Activated CD4-positive, alpha-beta T cell treated with anti-CD3 and anti-CD28 coated beads for 36 hours (primary cell): ENCODE measurements at regions not wholly inside any gene's neighbourhood (a gene's known extent, or its start where the extent isn't known, plus 50 kb on each side); places are given as distances from the start of the nearest gene placed in this dataset.
"Not testable (repeated sequence)": the region's sequence is repeated elsewhere in the genome, so short reads cannot be mapped to it uniquely, and the experiment has no call there.

Experiments
- ATAC-seq: fragments of 200-7000 bp; cut with Tn5 transposase; one replicate; pipeline ENCODE4 v1.10.0; 2021; ENCODE audit warnings: mild to moderate bottlenecking, moderate library complexity
- CTCF ChIA-PET: fragments of 350-600 bp; sonication (Branson Sonifier 250); formaldehyde crosslinking; loops from one replicate; lab custom pipeline; 2021; ENCODE audit warnings: antibody characterized with exemption; lab: Charles Lee
- POLR2A ChIA-PET: fragments of 350-600 bp; sonication (Branson Sonifier 250); formaldehyde crosslinking; loops from one replicate; lab custom pipeline; 2021; ENCODE audit warnings: antibody characterized with exemption, inconsistent platforms; lab: Charles Lee
- DNase-seq: peaks from one replicate; pipeline ENCODE4 v3.0.0-alpha.2; 2020
- H3K27ac Mint-ChIP-seq: one replicate; pipeline ENCODE4 v1.8.0; 2021; ENCODE audit warnings: mixed read lengths
- H3K27me3 Mint-ChIP-seq: one replicate; pipeline ENCODE4 v1.8.0; 2021; ENCODE audit warnings: mixed read lengths
- H3K36me3 Mint-ChIP-seq: one replicate; pipeline ENCODE4 v1.8.0; 2021; ENCODE audit warnings: low read depth, mixed read lengths
- H3K4me1 Mint-ChIP-seq: one replicate; pipeline ENCODE4 v1.8.0; 2021; ENCODE audit warnings: mixed read lengths
- H3K4me3 Mint-ChIP-seq: one replicate; pipeline ENCODE4 v1.8.0; 2021; ENCODE audit warnings: mild to moderate bottlenecking, moderate library complexity, mixed read lengths
- H3K9me3 Mint-ChIP-seq: one replicate; pipeline ENCODE4 v1.8.0; 2021; ENCODE audit warnings: low read depth, mixed read lengths
- intact Hi-C, 2 experiments: fragments of 100-400 bp; cut with DNase I in 1 of 2; cut with micrococcal nuclease in 1 of 2; formaldehyde crosslinking; loops; one replicate each; pipeline versions ENCODE4 v1.14.2 to v1.15.1; 2022 to 2024; cut with DNase I, micrococcal nuclease

DNA sequence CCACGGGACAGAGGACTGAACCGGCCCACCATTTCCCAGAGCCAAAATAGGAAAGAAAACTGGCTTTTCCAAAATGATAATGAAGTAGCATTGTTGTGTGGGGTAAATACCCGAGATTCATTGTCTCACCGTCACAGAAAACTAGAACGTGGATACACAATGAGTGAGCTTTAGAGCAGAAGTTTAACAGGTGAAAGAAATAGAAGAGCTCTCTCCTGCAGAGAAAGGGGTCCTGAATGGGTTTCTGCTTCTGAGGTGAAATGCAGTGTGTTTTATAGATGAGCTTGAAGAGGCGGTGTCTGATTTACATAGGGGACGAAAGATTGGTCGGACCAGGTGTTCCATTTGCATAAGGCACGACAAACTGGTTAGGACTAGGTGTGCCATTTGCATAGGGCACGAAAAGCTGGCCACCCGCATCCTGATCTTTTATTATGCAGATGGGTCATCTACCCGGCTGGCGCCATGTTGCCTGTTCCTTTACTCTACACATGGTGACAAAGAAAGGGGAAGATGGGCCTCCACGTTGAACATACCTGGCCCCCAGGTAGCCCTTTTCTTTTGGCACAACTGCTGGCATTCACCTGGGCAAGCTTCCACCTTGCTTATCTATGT, 118.1 kb downstream of the ATXN3L start:
- H3K4me1 Mint-ChIP-seq = no peaks in the 10 kb centered on the region
- DNase-seq = no peak
- ChIA-PET CTCF (interaction anchor here (0.8 kb wide), 1 partner anchor 37 kb away, joined by 3 read pairs; no protein-coding TSS in a partner anchor), POLR2A (no interaction called here)
- no peak overlapping the region for H3K4me3 Mint-ChIP-seq
- intact Hi-C loops = no loop called here
- no peak overlapping the region for H3K27ac Mint-ChIP-seq
- no peaks in the 10 kb centered on the region for H3K27me3 Mint-ChIP-seq
- no peaks in the 10 kb centered on the region for H3K9me3 Mint-ChIP-seq
- H3K36me3 Mint-ChIP-seq = no peaks in the 10 kb centered on the region
- ATAC-seq = no peak

GRCh38 chrX:13200398-13200797, 119.5 kb downstream of the ATXN3L start:
- intact Hi-C loops = no loop called here

GRCh38 chrX:13198762-13199064, 121.1 kb downstream of the ATXN3L start:
- H3K4me3 Mint-ChIP-seq = no peak overlapping the region
- ATAC-seq (no peak), DNase-seq (no peak)
- H3K36me3 Mint-ChIP-seq = no peaks in the 10 kb centered on the region
- peaks cover 3% of the 10 kb centered on the region for H3K4me1 Mint-ChIP-seq
- POLR2A ChIA-PET = no interaction called here
- CTCF ChIA-PET = no interaction called here
- H3K27ac Mint-ChIP-seq = no peak overlapping the region
- H3K27me3 Mint-ChIP-seq = no peaks in the 10 kb centered on the region
- no peaks in the 10 kb centered on the region for H3K9me3 Mint-ChIP-seq
- intact Hi-C loops = no loop called here

More at GRCh38 chrX:13200398-13200797, 119.5 kb downstream of the ATXN3L start:
- H3K4me3 Mint-ChIP-seq = no peak overlapping the region
- ChIA-PET POLR2A (no interaction called here), CTCF (no interaction called here)
- ATAC-seq (no peak), DNase-seq (no peak)
- H3K4me1 Mint-ChIP-seq = no peaks in the 10 kb centered on the region
- no peaks in the 10 kb centered on the region for H3K27me3 Mint-ChIP-seq
- peak overlapping the region; percentile 31 for H3K27ac Mint-ChIP-seq
- no peaks in the 10 kb centered on the region for H3K36me3 Mint-ChIP-seq
- no peaks in the 10 kb centered on the region for H3K9me3 Mint-ChIP-seq

DNA sequence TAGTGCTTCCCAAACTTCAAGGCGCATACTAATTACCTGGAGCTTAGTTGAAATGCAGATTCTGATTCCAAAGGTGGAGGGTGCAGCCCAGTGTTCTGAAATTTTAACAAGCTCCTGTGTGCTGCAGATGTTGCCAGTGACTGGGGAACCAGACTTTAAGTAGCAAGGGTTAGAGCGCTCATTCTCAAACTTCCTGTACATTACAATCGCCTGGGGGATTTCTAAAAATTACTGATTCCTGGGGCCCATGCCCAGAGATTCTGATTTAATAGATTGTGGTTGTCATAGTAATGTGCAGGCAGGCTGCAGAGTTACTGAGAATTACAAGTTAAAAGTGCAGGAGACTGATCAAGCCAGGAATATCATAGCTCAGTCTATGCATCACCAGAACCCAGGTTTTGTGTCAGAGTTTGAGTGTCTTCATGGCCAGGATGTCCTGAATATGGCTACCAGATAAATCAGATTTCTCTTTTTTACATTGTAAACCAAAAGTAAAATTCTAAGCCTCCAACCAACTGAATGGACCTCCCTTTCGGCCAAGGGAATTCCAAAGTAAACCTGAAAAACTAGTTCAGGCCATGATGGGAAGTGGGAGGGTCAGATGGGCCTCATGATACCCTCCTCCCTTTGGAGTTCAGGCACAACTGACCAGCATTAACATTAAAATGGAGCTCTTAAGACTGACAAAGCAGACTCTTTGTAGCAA, 121.6 kb downstream of the ATXN3L start:
- ChIA-PET CTCF (no interaction called here), POLR2A (no interaction called here)
- ATAC-seq (no peak), DNase-seq (no peak)
- H3K36me3 Mint-ChIP-seq = no peaks in the 10 kb centered on the region
- H3K9me3 Mint-ChIP-seq = no peaks in the 10 kb centered on the region
- H3K4me3 Mint-ChIP-seq = no peak overlapping the region
- H3K27me3 Mint-ChIP-seq = no peaks in the 10 kb centered on the region
- intact Hi-C loops = no loop called here
- peaks cover 3% of the 10 kb centered on the region for H3K4me1 Mint-ChIP-seq
- no peak overlapping the region for H3K27ac Mint-ChIP-seq

DNA sequence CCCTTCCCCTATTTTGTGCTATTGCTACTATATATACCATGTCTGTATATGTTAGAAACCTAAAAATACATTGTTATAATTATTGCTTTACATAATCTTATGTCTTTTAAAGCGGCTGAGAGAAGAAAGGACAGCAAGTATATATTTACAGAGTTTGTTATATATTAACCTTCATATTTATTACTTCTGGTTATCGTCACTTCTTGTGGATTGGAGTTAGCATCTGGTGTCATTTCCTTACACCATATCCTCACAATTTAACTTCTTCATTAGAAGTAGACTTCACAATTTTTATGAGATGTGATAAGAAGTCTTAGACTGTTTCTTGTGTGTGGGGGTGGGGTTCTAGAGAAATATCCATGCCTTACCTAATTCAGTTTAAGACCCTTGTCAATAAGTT, 123.1 kb downstream of the ATXN3L start:
- Mint-ChIP-seq H3K27ac (no peak overlapping the region), H3K4me1 (peaks cover 3% of the 10 kb centered on the region), H3K27me3 (no peaks in the 10 kb centered on the region), H3K9me3 (no peaks in the 10 kb centered on the region), H3K36me3 (no peaks in the 10 kb centered on the region), H3K4me3 (no peak overlapping the region)
- POLR2A ChIA-PET = no interaction called here
- CTCF ChIA-PET = no interaction called here
- ATAC-seq (no peak), DNase-seq (no peak)
- intact Hi-C loops = no loop called here

- ChIA-PET POLR2A (no interaction called here), CTCF (no interaction called here)
- Mint-ChIP-seq H3K4me3 (no peak overlapping the region), H3K27ac (no peak overlapping the region), H3K4me1 (peaks cover 3% of the 10 kb centered on the region), H3K9me3 (no peaks in the 10 kb centered on the region), H3K27me3 (no peaks in the 10 kb centered on the region), H3K36me3 (no peaks in the 10 kb centered on the region)
- intact Hi-C loops = no loop called here
- no peak for DNase-seq
- ATAC-seq = no peak
Observed at GRCh38 chrX:13195340-13195739, 124.5 kb downstream of the ATXN3L start.

DNA sequence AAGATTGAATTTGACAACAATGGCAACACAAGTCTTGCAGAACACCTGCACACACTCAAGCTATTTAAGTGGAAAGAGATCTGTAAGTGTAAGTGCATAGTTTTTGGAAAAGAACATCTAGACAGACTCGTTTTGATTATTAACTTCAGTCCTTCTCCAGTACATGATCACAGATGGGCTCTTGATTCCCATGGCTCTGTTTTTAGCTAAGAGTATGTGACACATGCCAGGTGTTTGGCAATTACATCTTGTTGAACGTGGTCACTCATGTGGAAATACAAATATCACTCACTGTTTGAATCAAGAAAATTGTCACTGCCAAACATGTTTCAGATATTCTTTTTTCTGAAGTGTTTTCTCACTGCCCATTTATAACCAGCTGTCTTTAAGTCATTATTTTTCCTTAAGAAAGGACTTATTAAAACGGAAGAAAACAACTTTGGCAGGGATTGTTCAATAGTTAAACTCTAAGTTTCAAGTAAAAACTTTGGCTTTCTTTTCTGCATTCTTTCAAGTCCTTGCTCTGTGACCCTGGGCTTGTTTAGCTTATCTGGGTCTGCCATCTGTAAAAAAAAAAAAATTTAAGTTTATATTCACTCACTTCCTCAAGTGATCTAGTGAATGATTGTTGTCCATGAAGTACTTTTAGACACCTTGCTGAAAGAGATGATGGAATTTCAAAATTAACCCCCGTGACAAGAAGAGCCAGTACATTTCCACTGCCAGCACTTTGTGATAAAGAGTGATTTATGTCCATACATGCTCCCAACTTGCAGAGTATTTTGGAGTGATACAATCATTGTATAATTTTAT, 125.4 kb downstream of the ATXN3L start:
- H3K36me3 Mint-ChIP-seq = no peaks in the 10 kb centered on the region
- CTCF ChIA-PET = interaction anchor here (1.0 kb wide), 1 partner anchor 248 kb away, joined by 3 read pairs; no protein-coding TSS in a partner anchor
- intact Hi-C loops = no loop called here
- DNase-seq (no peak), ATAC-seq (no peak)
- POLR2A ChIA-PET = no interaction called here
- H3K27me3 Mint-ChIP-seq = no peaks in the 10 kb centered on the region
- H3K4me1 Mint-ChIP-seq = peaks cover 3% of the 10 kb centered on the region
- H3K27ac Mint-ChIP-seq = no peak overlapping the region
- no peaks in the 10 kb centered on the region for H3K9me3 Mint-ChIP-seq
- no peak overlapping the region for H3K4me3 Mint-ChIP-seq

GRCh38 chrX:13190051-13190450, 129.8 kb downstream of the ATXN3L start:
- ChIA-PET CTCF (no interaction called here), POLR2A (no interaction called here)
- H3K4me3 Mint-ChIP-seq = no peak overlapping the region
- no peaks in the 10 kb centered on the region for H3K36me3 Mint-ChIP-seq
- ATAC-seq = no peak
- intact Hi-C loops = no loop called here
- no peak overlapping the region for H3K27ac Mint-ChIP-seq
- DNase-seq = no peak
- peaks cover 3% of the 10 kb centered on the region for H3K4me1 Mint-ChIP-seq
- no peaks in the 10 kb centered on the region for H3K27me3 Mint-ChIP-seq
- no peaks in the 10 kb centered on the region for H3K9me3 Mint-ChIP-seq

GRCh38 chrX:13189380-13189779, 130.5 kb downstream of the ATXN3L start:
- ATAC-seq = no peak
- Mint-ChIP-seq H3K9me3 (no peaks in the 10 kb centered on the region), H3K27ac (no peak overlapping the region), H3K27me3 (no peaks in the 10 kb centered on the region), H3K4me3 (no peak overlapping the region), H3K4me1 (no peaks in the 10 kb centered on the region), H3K36me3 (no peaks in the 10 kb centered on the region)
- DNase-seq = no peak
- intact Hi-C loops = no loop called here
- POLR2A ChIA-PET = no interaction called here
- CTCF ChIA-PET = no interaction called here

GRCh38 chrX:13188731-13189309, 131.0 kb downstream of the ATXN3L start:
- no peak for DNase-seq
- Mint-ChIP-seq H3K27ac (no peak overlapping the region), H3K9me3 (no peaks in the 10 kb centered on the region), H3K36me3 (no peaks in the 10 kb centered on the region), H3K4me3 (no peak overlapping the region), H3K27me3 (no peaks in the 10 kb centered on the region), H3K4me1 (no peaks in the 10 kb centered on the region)
- ATAC-seq = no peak
- POLR2A ChIA-PET = no interaction called here
- CTCF ChIA-PET = interaction anchor here (0.5 to 0.6 kb wide), 2 partner anchors 146 to 712 kb away, joined by 3 read pairs; no protein-coding TSS in a partner anchor
- intact Hi-C loops = no loop called here

DNA sequence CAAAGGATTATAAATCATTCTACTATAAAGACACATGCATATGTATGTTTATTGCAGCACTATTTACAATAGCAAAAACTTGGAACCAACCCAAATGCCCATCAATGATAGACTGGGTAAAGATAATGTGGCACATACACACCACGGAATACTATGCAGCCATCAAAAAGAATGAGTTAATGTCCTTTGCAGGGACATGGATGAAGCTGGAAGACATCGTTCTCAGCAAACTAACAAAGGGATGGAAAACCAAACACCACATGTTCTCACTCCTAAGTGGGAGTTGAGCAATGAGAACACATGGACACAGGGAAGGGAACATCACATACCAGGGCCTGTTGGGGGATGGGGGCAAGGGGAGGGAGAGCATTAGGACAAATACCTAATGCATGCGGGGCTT, 133.2 kb downstream of the ATXN3L start:
- ATAC-seq, H3K4me1 Mint-ChIP-seq, CTCF ChIA-PET, H3K9me3 Mint-ChIP-seq, H3K27ac Mint-ChIP-seq, H3K4me3 Mint-ChIP-seq, DNase-seq, H3K27me3 Mint-ChIP-seq, intact Hi-C loops, H3K36me3 Mint-ChIP-seq, POLR2A ChIA-PET: not testable (repeated sequence)
